ENCODE measurements at regions not wholly inside any gene's neighbourhood (a gene's known extent, or its start where the extent isn't known, plus 50 kb on each side); places are given as distances from the start of the nearest gene placed in this dataset.
"Not testable (repeated sequence)": the region's sequence is repeated elsewhere in the genome, so short reads cannot be mapped to it uniquely, and the experiment has no call there.

GRCh38 chr4:25981749-25982148, 67.7 kb downstream of the SMIM20 start:
- DNase-seq (ENCODE audit: low read depth), result no peak

- no peak for DNase-seq (ENCODE audit: low read depth)
These were observed 68.9 kb downstream of the SMIM20 start for GRCh38 chr4:25982962-25983361.

- no peak for DNase-seq (ENCODE audit: low read depth)
These were observed 70.2 kb downstream of the SMIM20 start for GRCh38 chr4:25984266-25984665.

GRCh38 chr4:25984796-25985195, 70.8 kb downstream of the SMIM20 start:
- DNase-seq (ENCODE audit: low read depth), result no peak

GRCh38 chr4:25986807-25987206, 72.8 kb downstream of the SMIM20 start:
- no peak for DNase-seq (ENCODE audit: low read depth)

GRCh38 chr4:25991340-25991739, 77.3 kb downstream of the SMIM20 start:
- DNase-seq (ENCODE audit: low read depth), result no peak

GRCh38 chr4:25993395-25994185, 79.6 kb downstream of the SMIM20 start:
- DNase-seq (ENCODE audit: low read depth), result no peak

- not testable (repeated sequence) for DNase-seq (ENCODE audit: low read depth)
These were observed 80.6 kb downstream of the SMIM20 start for GRCh38 chr4:25994577-25994976.

- no peak for DNase-seq (ENCODE audit: low read depth)
These were observed 86.4 kb downstream of the SMIM20 start for GRCh38 chr4:26000274-26000950.

GRCh38 chr4:26001413-26001812, 87.4 kb downstream of the SMIM20 start:
- no peak for DNase-seq (ENCODE audit: low read depth)

GRCh38 chr4:26001816-26002215, 87.8 kb downstream of the SMIM20 start:
- no peak for DNase-seq (ENCODE audit: low read depth)

GRCh38 chr4:26003056-26003455, 89.0 kb downstream of the SMIM20 start:
- DNase-seq (ENCODE audit: low read depth), result no peak

- DNase-seq (ENCODE audit: low read depth), result no peak
These were observed 90.3 kb downstream of the SMIM20 start for GRCh38 chr4:26004290-26004689.

- no peak for DNase-seq (ENCODE audit: low read depth)
These were observed 91.7 kb downstream of the SMIM20 start for GRCh38 chr4:26005764-26006163.

- no peak for DNase-seq (ENCODE audit: low read depth)
These were observed 94.7 kb downstream of the SMIM20 start for GRCh38 chr4:26008737-26009136.

GRCh38 chr4:26009502-26009901, 95.5 kb downstream of the SMIM20 start:
- DNase-seq (ENCODE audit: low read depth), result no peak

- no peak for DNase-seq (ENCODE audit: low read depth)
These were observed 96.3 kb downstream of the SMIM20 start for GRCh38 chr4:26010304-26010703.

- DNase-seq (ENCODE audit: low read depth), result no peak
These were observed 99.6 kb downstream of the SMIM20 start for GRCh38 chr4:26013629-26014028.

- DNase-seq (ENCODE audit: low read depth), result no peak
These were observed 101.2 kb downstream of the SMIM20 start for GRCh38 chr4:26015133-26015651.

- DNase-seq (ENCODE audit: low read depth), result no peak
These were observed 101.9 kb downstream of the SMIM20 start for GRCh38 chr4:26015906-26016305.

GRCh38 chr4:26017531-26017930, 103.5 kb downstream of the SMIM20 start:
- no peak for DNase-seq (ENCODE audit: low read depth)

GRCh38 chr4:26017961-26018700, 104.1 kb downstream of the SMIM20 start:
- not testable (repeated sequence) for DNase-seq (ENCODE audit: low read depth)
